CD4-positive, alpha-beta T cell treated with Interleukin-17A for 4 hours (primary cell): ENCODE measurements at regions not wholly inside any gene's neighbourhood (a gene's known extent, or its start where the extent isn't known, plus 50 kb on each side); places are given as distances from the start of the nearest gene placed in this dataset.
"Not testable (repeated sequence)": the region's sequence is repeated elsewhere in the genome, so short reads cannot be mapped to it uniquely, and the experiment has no call there.

Source experiments
- DNase-seq: peaks from one replicate; pipeline ENCODE4 v3.0.0-alpha.2; 2020; ENCODE audit warnings: mixed read lengths

GRCh38 chr12:7591531-7591930 is 74.2 kb downstream of the APOBEC1 start:
- DNase-seq, result no peak

DNA sequence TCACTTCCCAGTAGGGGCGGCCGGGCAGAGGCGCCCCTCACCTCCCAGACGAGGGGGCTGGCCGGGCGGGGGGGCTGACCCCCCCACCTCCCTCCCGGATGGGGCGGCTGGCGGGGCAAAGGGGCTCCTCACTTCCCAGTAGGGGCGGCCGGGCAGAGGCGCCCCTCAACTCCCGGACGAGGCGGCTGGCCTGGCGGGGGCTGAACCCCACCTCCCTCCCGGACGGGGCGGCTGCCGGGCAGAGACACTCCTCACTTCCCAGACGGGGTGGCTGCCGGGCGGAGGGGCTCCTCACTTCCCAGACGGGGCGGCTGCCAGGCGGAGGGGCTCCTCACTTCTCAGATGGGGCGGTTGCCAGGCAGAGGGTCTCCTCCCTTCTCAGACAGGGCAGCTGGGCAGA is 75.6 kb downstream of the APOBEC1 start:
- not testable (repeated sequence) for DNase-seq

- peak; percentile 54 for DNase-seq
These were observed 76.9 kb downstream of the APOBEC1 start for GRCh38 chr12:7588742-7589329.

- DNase-seq, result not testable (repeated sequence)
These were observed 80.6 kb upstream of the CD163 start for GRCh38 chr12:7584137-7584536.

- no peak for DNase-seq
These were observed 79.9 kb upstream of the CD163 start for GRCh38 chr12:7583471-7583870.

DNA sequence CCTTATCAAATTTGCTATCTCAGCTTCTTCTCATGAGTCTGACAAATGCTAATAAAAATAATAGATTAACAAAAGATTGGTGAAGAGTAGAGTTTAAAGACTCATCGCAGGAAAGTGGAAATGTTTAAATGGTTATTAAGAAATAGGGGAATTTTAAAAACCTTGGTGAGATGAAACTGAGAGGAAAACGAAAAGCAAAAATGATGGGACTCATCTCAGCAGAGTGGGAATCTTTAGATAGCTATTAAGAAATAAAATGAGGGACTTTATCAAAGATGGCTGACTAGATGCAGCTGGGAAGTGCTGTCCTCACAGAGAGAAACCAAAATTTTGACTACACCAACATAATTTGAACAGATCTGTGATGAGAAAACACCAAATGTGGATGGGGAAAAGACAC is 79.2 kb upstream of the CD163 start:
- no peak for DNase-seq

DNA sequence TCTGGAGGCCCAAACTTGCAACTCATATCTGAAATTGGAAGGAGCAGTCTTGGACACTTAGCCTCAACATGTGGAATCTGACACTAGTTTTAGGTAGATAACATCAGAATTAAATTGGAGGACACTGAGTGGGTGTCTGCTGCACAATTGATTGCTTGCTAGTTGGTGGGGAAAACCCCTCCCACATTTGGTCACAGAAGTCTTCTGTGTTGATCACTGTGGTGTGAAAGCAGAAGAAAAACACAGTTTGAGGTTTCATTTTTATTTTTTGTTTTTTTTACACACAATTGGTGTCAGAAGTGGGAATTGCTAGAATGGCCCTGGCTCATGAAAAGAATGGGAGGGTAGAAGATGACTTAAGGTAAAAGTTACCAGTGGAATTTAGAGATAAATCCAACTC is 78.0 kb upstream of the CD163 start:
- DNase-seq, result no peak

- DNase-seq, result no peak
These were observed 77.5 kb upstream of the CD163 start for GRCh38 chr12:7581046-7581445.

- no peak for DNase-seq
These were observed 67.7 kb upstream of the CD163 start for GRCh38 chr12:7571257-7571656.

GRCh38 chr12:7557227-7557626 is 53.6 kb upstream of the CD163 start:
- no peak for DNase-seq

DNA sequence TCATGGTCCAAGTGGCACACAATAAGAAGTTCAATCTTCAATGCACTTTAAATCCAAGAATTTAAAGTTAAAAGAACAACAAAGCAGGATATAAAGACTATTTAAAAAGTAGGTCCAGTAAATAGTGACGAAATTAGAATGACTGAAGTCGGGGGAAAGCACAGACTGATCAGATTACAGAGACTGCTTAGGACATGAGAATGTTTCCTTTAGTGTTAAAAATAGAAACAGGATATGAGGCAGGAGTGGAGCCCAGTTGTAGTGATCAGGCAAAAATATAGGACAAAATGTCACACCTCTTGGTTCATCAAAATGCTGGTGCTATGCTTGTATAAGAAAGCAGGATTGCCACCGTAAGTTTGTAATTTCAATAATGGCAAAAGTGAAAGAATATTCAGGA is 52.2 kb upstream of the CD163 start:
- DNase-seq, result no peak

GRCh38 chr12:7554831-7555230 is 51.3 kb upstream of the CD163 start:
- DNase-seq, result not testable (repeated sequence)
